Testis (tissue), 2 donors: ENCODE measurements at regions not wholly inside any gene's neighbourhood (a gene's known extent, or its start where the extent isn't known, plus 50 kb on each side); places are given as distances from the start of the nearest gene placed in this dataset.

Source experiments
- POLR2A ChIP-seq: fragments of 450-650 bp; IDR thresholded peaks from one replicate; pipeline ENCODE4 v1.6.1; 2017; ENCODE audit warnings: antibody characterized with exemption, mild to moderate bottlenecking, moderate library complexity
- TF ChIP-seq, protein P1 (sequence below), 3 experiments: fragments of 450-650 bp in 2 of 3; fragments of 200-600 bp in 1 of 3; sonication (generic) in 1 of 3; IDR thresholded peaks; one replicate each; pipeline ENCODE4 v1.5.1; 2016 to 2019; ENCODE audit warnings: antibody characterized with exemption in 3 of 3, mild to moderate bottlenecking in 2 of 3, moderate library complexity in 1 of 3

DNA sequence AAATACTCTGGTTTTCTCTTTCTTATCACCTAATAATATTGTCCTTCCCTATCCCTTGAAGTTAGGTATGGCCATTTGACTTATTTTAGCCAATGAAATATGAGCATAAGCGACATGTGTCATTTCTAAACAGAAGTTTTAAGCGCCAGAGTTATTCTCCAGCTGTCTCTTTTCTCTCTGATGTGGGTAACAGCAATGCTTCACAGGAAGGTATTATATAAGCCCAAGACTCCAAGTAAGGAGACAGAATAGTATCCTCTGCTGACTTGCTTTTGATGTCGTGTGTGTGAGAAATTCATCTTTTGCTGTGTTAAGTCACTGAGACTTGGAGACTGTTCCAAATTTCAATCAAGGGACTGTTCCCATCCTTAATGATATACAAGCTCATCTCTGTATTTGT lies 224.6 kb upstream of the NECTIN3 start:
- no peak for TF ChIP-seq POLR2A
- TF ChIP-seq, protein P1, sequence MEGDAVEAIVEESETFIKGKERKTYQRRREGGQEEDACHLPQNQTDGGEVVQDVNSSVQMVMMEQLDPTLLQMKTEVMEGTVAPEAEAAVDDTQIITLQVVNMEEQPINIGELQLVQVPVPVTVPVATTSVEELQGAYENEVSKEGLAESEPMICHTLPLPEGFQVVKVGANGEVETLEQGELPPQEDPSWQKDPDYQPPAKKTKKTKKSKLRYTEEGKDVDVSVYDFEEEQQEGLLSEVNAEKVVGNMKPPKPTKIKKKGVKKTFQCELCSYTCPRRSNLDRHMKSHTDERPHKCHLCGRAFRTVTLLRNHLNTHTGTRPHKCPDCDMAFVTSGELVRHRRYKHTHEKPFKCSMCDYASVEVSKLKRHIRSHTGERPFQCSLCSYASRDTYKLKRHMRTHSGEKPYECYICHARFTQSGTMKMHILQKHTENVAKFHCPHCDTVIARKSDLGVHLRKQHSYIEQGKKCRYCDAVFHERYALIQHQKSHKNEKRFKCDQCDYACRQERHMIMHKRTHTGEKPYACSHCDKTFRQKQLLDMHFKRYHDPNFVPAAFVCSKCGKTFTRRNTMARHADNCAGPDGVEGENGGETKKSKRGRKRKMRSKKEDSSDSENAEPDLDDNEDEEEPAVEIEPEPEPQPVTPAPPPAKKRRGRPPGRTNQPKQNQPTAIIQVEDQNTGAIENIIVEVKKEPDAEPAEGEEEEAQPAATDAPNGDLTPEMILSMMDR (IDR thresholded peaks at IDR 0.05) = no peak
